HepG2 (cell line): ENCODE measurements at regions not wholly inside any gene's neighbourhood (a gene's known extent, or its start where the extent isn't known, plus 50 kb on each side); places are given as distances from the start of the nearest gene placed in this dataset.

ENCODE experiments used
- POLR2A ChIP-seq, 2 experiments: IDR thresholded peaks; 2 replicates each; pipeline ENCODE4 v1.6.1; 2011; ENCODE audit warnings: low read depth in 2 of 2, low read length in 2 of 2, mild to moderate bottlenecking in 1 of 2, moderate library complexity in 1 of 2; ENCODE audit not compliant: insufficient read depth in 1 of 2
- ZNF235 ChIP-seq: sonication (generic); formaldehyde crosslinking; IDR thresholded peaks from 2 replicates; pipeline ENCODE4 v1.8.1; 2023; ENCODE audit warnings: mild to moderate bottlenecking, missing genetic modification reagents, borderline replicate concordance

GRCh38 chr9:129342591-129343423 is 164.7 kb upstream of the IER5L start:
- TF ChIP-seq ZNF235 (no peak), POLR2A (IDR thresholded peaks at IDR 0.05; ENCODE audit: insufficient read depth in 1 of 2, low read depth in 2 of 2, low read length in 2 of 2) (no peak)
